Keratinocyte (primary cell): ENCODE measurements at regions not wholly inside any gene's neighbourhood (a gene's known extent, or its start where the extent isn't known, plus 50 kb on each side); places are given as distances from the start of the nearest gene placed in this dataset.

Experiments
- DNase-seq: peaks from one replicate; pipeline ENCODE4 v3.0.0-alpha.2; 2011; ENCODE audit warnings: low read depth, missing footprints, low spot score
- FAIRE-seq: peaks from 2 replicates; lab custom pipeline; 2011; peaks lifted over from hg19 to GRCh38; lab: Jason Lieb, UNC
- H2AFZ ChIP-seq: 2 replicates; pipeline ENCODE4 v1.6.0; 2012; ENCODE audit warnings: low read length, control low read depth, inconsistent platforms; ENCODE audit not compliant: control insufficient read depth
- H3K27ac ChIP-seq: 2 replicates; pipeline ENCODE4 v1.5.1; 2011; ENCODE audit warnings: low read length; ENCODE audit not compliant: control insufficient read depth, insufficient read depth
- H3K27me3 ChIP-seq: 3 replicates; pipeline ENCODE4 v1.6.0; 2011; ENCODE audit warnings: low read length; ENCODE audit not compliant: control insufficient read depth, insufficient read depth; ENCODE audit errors: extremely low read depth
- H3K36me3 ChIP-seq, 2 experiments: 2 replicates in 1 of 2; 3 replicates in 1 of 2; pipeline ENCODE4 v1.5.1; 2011; ENCODE audit warnings: low read length in 2 of 2, mild to moderate bottlenecking in 1 of 2; ENCODE audit not compliant: control insufficient read depth in 2 of 2, insufficient read depth in 2 of 2; ENCODE audit errors: extremely low read depth in 1 of 2
- H3K4me1 ChIP-seq: 3 replicates; pipeline ENCODE4 v1.5.1; 2011; ENCODE audit warnings: low read length; ENCODE audit not compliant: control insufficient read depth, insufficient read depth; ENCODE audit errors: extremely low read depth
- H3K4me2 ChIP-seq: 3 replicates; pipeline ENCODE4 v1.6.0; 2011; ENCODE audit warnings: low read depth, low read length; ENCODE audit not compliant: control insufficient read depth, insufficient read depth; ENCODE audit errors: extremely low read depth
- H3K4me3 ChIP-seq, 3 experiments: fragments of 200-600 bp in 1 of 3; sonication (generic) in 1 of 3; 2 replicates in 2 of 3; 3 replicates in 1 of 3; pipeline ENCODE4 v1.5.1; 2011 to 2016; ENCODE audit warnings: low read length in 3 of 3, mild to moderate bottlenecking in 3 of 3, control low read depth in 2 of 3, inconsistent platforms in 1 of 3, low read depth in 1 of 3, mixed read lengths in 1 of 3, mixed run types in 1 of 3, moderate library complexity in 1 of 3; ENCODE audit not compliant: control insufficient read depth in 2 of 3, insufficient read depth in 2 of 3; ENCODE audit errors: extremely low read depth in 1 of 3
- H3K79me2 ChIP-seq: 2 replicates; pipeline ENCODE4 v1.6.0; 2012; ENCODE audit warnings: low read length; ENCODE audit not compliant: control insufficient read depth, insufficient read depth
- H3K9ac ChIP-seq: 3 replicates; pipeline ENCODE4 v1.6.0; 2011; ENCODE audit warnings: low read length; ENCODE audit not compliant: control insufficient read depth, insufficient read depth; ENCODE audit errors: extremely low read depth
- H3K9me1 ChIP-seq: 3 replicates; pipeline ENCODE4 v1.6.0; 2011; ENCODE audit warnings: low read length; ENCODE audit not compliant: control insufficient read depth, insufficient read depth; ENCODE audit errors: extremely low read depth
- H3K9me3 ChIP-seq: 2 replicates; pipeline ENCODE4 v1.5.1; 2012; ENCODE audit warnings: low read depth, low read length; ENCODE audit not compliant: control insufficient read depth
- H4K20me1 ChIP-seq: 3 replicates; pipeline ENCODE4 v1.6.0; 2011; ENCODE audit warnings: low read length; ENCODE audit not compliant: control insufficient read depth, insufficient read depth; ENCODE audit errors: extremely low read depth
- CTCF ChIP-seq, 3 experiments: IDR thresholded peaks in 1 of 3; conservative IDR thresholded peaks in 1 of 3; optimal IDR thresholded peaks in 1 of 3; 2 replicates in 2 of 3; 3 replicates in 1 of 3; pipeline versions ENCODE3 to v1.5.1; 2011; ENCODE audit warnings: low read length in 3 of 3, mild to moderate bottlenecking in 3 of 3, moderate library complexity in 2 of 3, control low read depth in 1 of 3, inconsistent platforms in 1 of 3; ENCODE audit not compliant: insufficient read depth in 2 of 3; ENCODE audit errors: extremely low read depth in 1 of 3
- EZH2 ChIP-seq: IDR thresholded peaks from one replicate; pipeline ENCODE4 v1.6.1; 2012; ENCODE audit warnings: inconsistent platforms, mild to moderate bottlenecking, low read length, moderate library complexity
- dilution Hi-C: fragments of 300-500 bp; cut with MboI; formaldehyde crosslinking; loops from one replicate; pipeline ENCODE4 v1.7.0; 2020; ENCODE audit warnings: low sequenced_read_pairs; ENCODE audit not compliant: extremely low pct_ligation_motif_present

GRCh38 chr16:79871906-79872305 lies 271.4 kb upstream of the MAF start:
- FAIRE-seq (no peak), DNase-seq (no peak)
- H3K4me1 ChIP-seq = peaks cover 11% of the 10 kb centered on the region
- no peaks in the 10 kb centered on the region for H3K27me3 ChIP-seq
- TF ChIP-seq EZH2 = no peak
- TF ChIP-seq CTCF (optimal IDR thresholded peaks at IDR 0.05 in 1 of 3, IDR thresholded peaks at IDR 0.05 in 1 of 3, conservative IDR thresholded peaks at IDR 0.05 in 1 of 3; ENCODE audit: extremely low read depth in 1 of 3, insufficient read depth in 2 of 3, low read length in 3 of 3) = no peak
- H3K36me3 ChIP-seq = no peaks in the 10 kb centered on the region
- no peak overlapping the region for H2AFZ ChIP-seq
- no peak overlapping the region for H3K4me3 ChIP-seq
- no peak overlapping the region for H3K27ac ChIP-seq
- no peaks in the 10 kb centered on the region for H3K9me1 ChIP-seq
- H4K20me1 ChIP-seq = no peaks in the 10 kb centered on the region
- dilution Hi-C loops = no loop called here
- H3K4me2 ChIP-seq = no peak overlapping the region
- H3K79me2 ChIP-seq = no peaks in the 10 kb centered on the region
- H3K9ac ChIP-seq = no peak overlapping the region
- H3K9me3 ChIP-seq = no peaks in the 10 kb centered on the region

- H3K4me3 ChIP-seq = no peak overlapping the region
- H3K9ac ChIP-seq = no peak overlapping the region
- no peaks in the 10 kb centered on the region for H3K9me1 ChIP-seq
- no peaks in the 10 kb centered on the region for H3K79me2 ChIP-seq
- peaks cover 11% of the 10 kb centered on the region for H3K4me1 ChIP-seq
- H3K36me3 ChIP-seq = no peaks in the 10 kb centered on the region
- H3K4me2 ChIP-seq = no peak overlapping the region
- TF ChIP-seq EZH2 = no peak
- no peak for TF ChIP-seq CTCF (optimal IDR thresholded peaks at IDR 0.05 in 1 of 3, IDR thresholded peaks at IDR 0.05 in 1 of 3, conservative IDR thresholded peaks at IDR 0.05 in 1 of 3; ENCODE audit: extremely low read depth in 1 of 3, insufficient read depth in 2 of 3, low read length in 3 of 3)
- H3K27ac ChIP-seq = no peak overlapping the region
- no peaks in the 10 kb centered on the region for H3K27me3 ChIP-seq
- no peaks in the 10 kb centered on the region for H3K9me3 ChIP-seq
- no peak for FAIRE-seq
- no peaks in the 10 kb centered on the region for H4K20me1 ChIP-seq
- dilution Hi-C loops = no loop called here
- H2AFZ ChIP-seq = no peak overlapping the region
- DNase-seq = no peak
These were observed 269.7 kb upstream of the MAF start for GRCh38 chr16:79870016-79870886.
